ENCODE measurements at regions not wholly inside any gene's neighbourhood (a gene's known extent, or its start where the extent isn't known, plus 50 kb on each side); places are given as distances from the start of the nearest gene placed in this dataset.
A peak's percentile ranks its signal among the peaks of the same experiment; 100 is the strongest.

- CTCF ChIA-PET: interaction anchor here (0.9 to 2.2 kb wide), 7 partner anchors 36 to 466 kb away, joined by 3 to 8 read pairs (median 3); no protein-coding TSS in a partner anchor
- no peaks in the 10 kb centered on the region for H3K9me3 Mint-ChIP-seq (ENCODE audit: low read depth, unreplicated experiment)
- peaks cover 10% of the 10 kb centered on the region for H3K4me1 Mint-ChIP-seq (ENCODE audit: low read depth, unreplicated experiment)
- no peak overlapping the region for H3K27ac Mint-ChIP-seq (ENCODE audit: unreplicated experiment)
- BruUV-seq (replicated peaks): no TSS peak
- peaks cover 4% of the 10 kb centered on the region for H3K36me3 Mint-ChIP-seq (ENCODE audit: insufficient read depth, unreplicated experiment)
- H3K27me3 Mint-ChIP-seq (ENCODE audit: unreplicated experiment): peaks cover 100% of the 10 kb centered on the region
- peak; percentile 85 for TF ChIP-seq CTCF (IDR thresholded peaks at IDR 0.05; ENCODE audit: unreplicated experiment)
- H3K4me3 Mint-ChIP-seq (ENCODE audit: low read depth, unreplicated experiment): no peak overlapping the region
- intact Hi-C loops (cut with micrococcal nuclease; ENCODE audit: unreplicated experiment): loop anchor here (1.0 to 2.0 kb wide), 3 partner anchors 144 to 388 kb away; no protein-coding TSS in a partner anchor
- DNase-seq: peak; percentile 85
Measured at GRCh38 chr7:155380221-155380861, 77.6 kb upstream of the EN2 start.

- no peak for TF ChIP-seq CTCF (IDR thresholded peaks at IDR 0.05; ENCODE audit: unreplicated experiment)
- BruUV-seq (replicated peaks): no TSS peak
- no peak for DNase-seq
- intact Hi-C loops (cut with micrococcal nuclease; ENCODE audit: unreplicated experiment): loop anchor here (1.0 to 2.0 kb wide), 3 partner anchors 143 to 388 kb away; no protein-coding TSS in a partner anchor
- CTCF ChIA-PET: interaction anchor here (0.9 to 1.5 kb wide), 4 partner anchors 37 to 467 kb away, joined by 3 to 7 read pairs (median 4); no protein-coding TSS in a partner anchor
- Mint-ChIP-seq H3K36me3 (ENCODE audit: insufficient read depth, unreplicated experiment) (peaks cover 4% of the 10 kb centered on the region), H3K27me3 (ENCODE audit: unreplicated experiment) (peaks cover 100% of the 10 kb centered on the region), H3K4me1 (ENCODE audit: low read depth, unreplicated experiment) (peaks cover 10% of the 10 kb centered on the region), H3K27ac (ENCODE audit: unreplicated experiment) (no peak overlapping the region), H3K4me3 (ENCODE audit: low read depth, unreplicated experiment) (no peak overlapping the region), H3K9me3 (ENCODE audit: low read depth, unreplicated experiment) (no peaks in the 10 kb centered on the region)
Measured at GRCh38 chr7:155380976-155381851, 76.7 kb upstream of the EN2 start.

GRCh38 chr7:155381852-155382801 lies 75.8 kb upstream of the EN2 start:
- Mint-ChIP-seq H3K4me3 (ENCODE audit: low read depth, unreplicated experiment) (no peak overlapping the region), H3K36me3 (ENCODE audit: insufficient read depth, unreplicated experiment) (peaks cover 4% of the 10 kb centered on the region), H3K27me3 (ENCODE audit: unreplicated experiment) (peaks cover 100% of the 10 kb centered on the region), H3K4me1 (ENCODE audit: low read depth, unreplicated experiment) (peaks cover 10% of the 10 kb centered on the region), H3K27ac (ENCODE audit: unreplicated experiment) (no peak overlapping the region), H3K9me3 (ENCODE audit: low read depth, unreplicated experiment) (no peaks in the 10 kb centered on the region)
- DNase-seq: no peak
- CTCF ChIA-PET: no interaction called here
- intact Hi-C loops (cut with micrococcal nuclease; ENCODE audit: unreplicated experiment): loop anchor here (2.0 kb wide), 2 partner anchors 357 to 387 kb away; no protein-coding TSS in a partner anchor
- TF ChIP-seq CTCF (IDR thresholded peaks at IDR 0.05; ENCODE audit: unreplicated experiment): no peak
- BruUV-seq (replicated peaks): no TSS peak

- Mint-ChIP-seq H3K27me3 (ENCODE audit: unreplicated experiment) (peaks cover 100% of the 10 kb centered on the region), H3K4me3 (ENCODE audit: low read depth, unreplicated experiment) (no peak overlapping the region), H3K9me3 (ENCODE audit: low read depth, unreplicated experiment) (no peaks in the 10 kb centered on the region), H3K36me3 (ENCODE audit: insufficient read depth, unreplicated experiment) (peaks cover 4% of the 10 kb centered on the region), H3K4me1 (ENCODE audit: low read depth, unreplicated experiment) (peaks cover 10% of the 10 kb centered on the region), H3K27ac (ENCODE audit: unreplicated experiment) (no peak overlapping the region)
- intact Hi-C loops (cut with micrococcal nuclease; ENCODE audit: unreplicated experiment): no loop called here
- DNase-seq: no peak
- CTCF ChIA-PET: no interaction called here
- no peak for TF ChIP-seq CTCF (IDR thresholded peaks at IDR 0.05; ENCODE audit: unreplicated experiment)
- no TSS peak for BruUV-seq (replicated peaks)
Measured at GRCh38 chr7:155382802-155383171, 75.1 kb upstream of the EN2 start.

Data from Calu3 (cell line).